22Rv1 (cell line): ENCODE measurements at regions not wholly inside any gene's neighbourhood (a gene's known extent, or its start where the extent isn't known, plus 50 kb on each side); places are given as distances from the start of the nearest gene placed in this dataset.

Experiments used
- CTCF ChIP-seq: fragments of 450-650 bp; IDR thresholded peaks from 2 replicates; pipeline ENCODE4 v1.5.1; 2017; ENCODE audit warnings: mild to moderate bottlenecking
- ZFX ChIP-seq: fragments of 450-650 bp; IDR thresholded peaks from 2 replicates; pipeline ENCODE4 v1.6.1; 2017; ENCODE audit warnings: antibody characterized with exemption, borderline replicate concordance

GRCh38 chr18:59994357-59994756, 94.6 kb downstream of the PMAIP1 start:
- peak; percentile 25 for TF ChIP-seq CTCF
- no peak for TF ChIP-seq ZFX
